ENCODE measurements at regions not wholly inside any gene's neighbourhood (a gene's known extent, or its start where the extent isn't known, plus 50 kb on each side); places are given as distances from the start of the nearest gene placed in this dataset.
A peak's percentile ranks its signal among the peaks of the same experiment; 100 is the strongest.

- TF ChIP-seq, protein P1, sequence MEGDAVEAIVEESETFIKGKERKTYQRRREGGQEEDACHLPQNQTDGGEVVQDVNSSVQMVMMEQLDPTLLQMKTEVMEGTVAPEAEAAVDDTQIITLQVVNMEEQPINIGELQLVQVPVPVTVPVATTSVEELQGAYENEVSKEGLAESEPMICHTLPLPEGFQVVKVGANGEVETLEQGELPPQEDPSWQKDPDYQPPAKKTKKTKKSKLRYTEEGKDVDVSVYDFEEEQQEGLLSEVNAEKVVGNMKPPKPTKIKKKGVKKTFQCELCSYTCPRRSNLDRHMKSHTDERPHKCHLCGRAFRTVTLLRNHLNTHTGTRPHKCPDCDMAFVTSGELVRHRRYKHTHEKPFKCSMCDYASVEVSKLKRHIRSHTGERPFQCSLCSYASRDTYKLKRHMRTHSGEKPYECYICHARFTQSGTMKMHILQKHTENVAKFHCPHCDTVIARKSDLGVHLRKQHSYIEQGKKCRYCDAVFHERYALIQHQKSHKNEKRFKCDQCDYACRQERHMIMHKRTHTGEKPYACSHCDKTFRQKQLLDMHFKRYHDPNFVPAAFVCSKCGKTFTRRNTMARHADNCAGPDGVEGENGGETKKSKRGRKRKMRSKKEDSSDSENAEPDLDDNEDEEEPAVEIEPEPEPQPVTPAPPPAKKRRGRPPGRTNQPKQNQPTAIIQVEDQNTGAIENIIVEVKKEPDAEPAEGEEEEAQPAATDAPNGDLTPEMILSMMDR (IDR thresholded peaks at IDR 0.05) = no peak
- H3K27me3 Mint-ChIP-seq (ENCODE audit: insufficient read depth) = no peaks in the 10 kb centered on the region
- H3K4me1 Mint-ChIP-seq (ENCODE audit: low read depth) = peaks cover 35% of the 10 kb centered on the region
- DNase-seq = no peak
- H3K4me3 Mint-ChIP-seq = peak overlapping the region; percentile 3; the same call in 1 of the 2 replicates
- H3K27ac Mint-ChIP-seq = peak overlapping the region; percentile 52; the same call in 1 of the 2 replicates
- H3K9me3 Mint-ChIP-seq = no peaks in the 10 kb centered on the region
- H3K36me3 Mint-ChIP-seq (ENCODE audit: low read depth) = no peaks in the 10 kb centered on the region
Measured at GRCh38 chr4:107248571-107248970, 212.5 kb upstream of the DKK2 start.

GRCh38 chr4:107247738-107248137 lies 211.6 kb upstream of the DKK2 start:
- Mint-ChIP-seq H3K9me3 (no peaks in the 10 kb centered on the region), H3K4me1 (ENCODE audit: low read depth) (peaks cover 37% of the 10 kb centered on the region), H3K27me3 (ENCODE audit: insufficient read depth) (no peaks in the 10 kb centered on the region), H3K36me3 (ENCODE audit: low read depth) (no peaks in the 10 kb centered on the region), H3K27ac (0 out of 2 replicates have a peak overlapping the region, but pooled peaks have one; percentile 24), H3K4me3 (no peak overlapping the region)
- DNase-seq = no peak
- TF ChIP-seq, protein P1 (IDR thresholded peaks at IDR 0.05) = no peak

- Mint-ChIP-seq H3K27ac (no peak overlapping the region), H3K36me3 (ENCODE audit: low read depth) (no peaks in the 10 kb centered on the region), H3K4me3 (no peak overlapping the region), H3K4me1 (ENCODE audit: low read depth) (peaks cover 35% of the 10 kb centered on the region), H3K27me3 (ENCODE audit: insufficient read depth) (no peaks in the 10 kb centered on the region), H3K9me3 (no peaks in the 10 kb centered on the region)
- no peak for DNase-seq
- TF ChIP-seq, protein P1 (IDR thresholded peaks at IDR 0.05) = no peak
Measured at GRCh38 chr4:107246761-107247160, 210.6 kb upstream of the DKK2 start.

- Mint-ChIP-seq H3K36me3 (ENCODE audit: low read depth) (no peaks in the 10 kb centered on the region), H3K4me3 (no peak overlapping the region), H3K27ac (no peak overlapping the region), H3K4me1 (ENCODE audit: low read depth) (peaks cover 35% of the 10 kb centered on the region), H3K27me3 (ENCODE audit: insufficient read depth) (no peaks in the 10 kb centered on the region), H3K9me3 (no peaks in the 10 kb centered on the region)
- TF ChIP-seq, protein P1 (IDR thresholded peaks at IDR 0.05) = no peak
- no peak for DNase-seq
Measured at GRCh38 chr4:107243141-107243781, 207.1 kb upstream of the DKK2 start.

DNA sequence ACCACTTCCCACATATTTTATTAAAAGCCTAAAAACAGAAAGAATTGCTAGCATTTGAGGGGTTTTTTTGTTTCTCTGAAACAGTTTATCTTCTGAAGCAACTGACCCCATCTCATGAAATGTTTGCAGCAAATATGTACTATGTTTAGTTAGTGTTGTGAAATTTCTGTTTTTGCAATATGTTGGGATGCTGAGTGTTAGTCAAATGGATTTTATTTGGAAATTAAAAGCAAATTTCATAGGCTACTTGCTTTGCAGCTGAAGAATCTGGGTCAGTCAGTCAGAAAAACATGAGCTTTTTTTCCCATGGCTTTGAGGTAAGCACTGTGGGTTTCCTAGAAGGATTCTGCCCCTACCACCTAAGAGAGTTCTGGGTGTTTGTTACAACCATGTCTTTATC lies 184.9 kb upstream of the DKK2 start:
- TF ChIP-seq, protein P1 (IDR thresholded peaks at IDR 0.05) = no peak
- Mint-ChIP-seq H3K27me3 (ENCODE audit: insufficient read depth) (no peaks in the 10 kb centered on the region), H3K36me3 (ENCODE audit: low read depth) (no peaks in the 10 kb centered on the region), H3K9me3 (no peaks in the 10 kb centered on the region), H3K4me3 (no peak overlapping the region), H3K4me1 (ENCODE audit: low read depth) (peaks cover 20% of the 10 kb centered on the region), H3K27ac (no peak overlapping the region)
- no peak for DNase-seq
